ENCODE measurements at regions not wholly inside any gene's neighbourhood (a gene's known extent, or its start where the extent isn't known, plus 50 kb on each side); places are given as distances from the start of the nearest gene placed in this dataset.

DNA sequence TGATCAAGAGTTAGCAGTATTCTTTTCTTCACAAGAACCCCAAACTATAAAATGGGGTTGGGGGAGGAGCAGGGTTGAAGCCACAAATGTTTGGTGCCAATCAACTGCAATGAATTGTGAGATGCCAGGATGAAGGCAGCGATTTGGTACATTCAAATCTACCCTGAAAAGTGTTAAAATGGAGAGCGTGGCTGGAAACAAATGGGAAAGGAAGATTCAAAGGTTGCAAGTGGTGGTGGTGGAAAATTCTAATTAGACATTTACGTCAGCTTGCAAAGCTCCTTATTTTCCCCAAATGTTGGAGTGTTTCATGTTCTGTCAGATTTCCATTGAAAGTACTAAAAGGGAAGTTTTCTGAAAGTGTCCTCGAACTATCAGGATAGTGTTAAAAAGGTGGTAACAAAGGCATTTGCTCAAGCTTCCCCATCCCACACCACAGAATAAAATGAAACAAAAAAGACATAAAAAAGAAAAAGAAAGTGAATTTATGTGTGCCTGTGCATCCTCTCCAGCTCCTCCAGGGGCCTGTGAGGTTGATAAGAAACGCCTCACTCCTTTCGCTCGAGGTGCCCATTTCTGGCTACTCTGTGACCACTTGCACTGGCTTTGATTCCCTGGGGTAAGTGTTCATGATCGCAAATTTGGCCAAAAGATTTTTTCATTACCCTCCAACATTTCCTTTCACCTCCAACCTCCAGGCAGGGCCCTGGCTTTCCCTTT, 424.1 kb upstream of the POU3F3 start:
- TF ChIP-seq CREB1 (CRISPR knock-in tag; IDR thresholded peaks at IDR 0.05; ENCODE audit: low read depth) (no peak), EZH2phosphoT487 (IDR thresholded peaks at IDR 0.05; ENCODE audit: unreplicated experiment) (no peak), EZH2 (IDR thresholded peaks at IDR 0.05; ENCODE audit: low read depth, unreplicated experiment) (no peak), POLR2AphosphoS5 (IDR thresholded peaks at IDR 0.05; ENCODE audit: low read depth) (no peak), ZNF331 (CRISPR knock-in tag; IDR thresholded peaks at IDR 0.05; ENCODE audit: low read depth) (no peak)
- TF ChIP-seq, protein P1, sequence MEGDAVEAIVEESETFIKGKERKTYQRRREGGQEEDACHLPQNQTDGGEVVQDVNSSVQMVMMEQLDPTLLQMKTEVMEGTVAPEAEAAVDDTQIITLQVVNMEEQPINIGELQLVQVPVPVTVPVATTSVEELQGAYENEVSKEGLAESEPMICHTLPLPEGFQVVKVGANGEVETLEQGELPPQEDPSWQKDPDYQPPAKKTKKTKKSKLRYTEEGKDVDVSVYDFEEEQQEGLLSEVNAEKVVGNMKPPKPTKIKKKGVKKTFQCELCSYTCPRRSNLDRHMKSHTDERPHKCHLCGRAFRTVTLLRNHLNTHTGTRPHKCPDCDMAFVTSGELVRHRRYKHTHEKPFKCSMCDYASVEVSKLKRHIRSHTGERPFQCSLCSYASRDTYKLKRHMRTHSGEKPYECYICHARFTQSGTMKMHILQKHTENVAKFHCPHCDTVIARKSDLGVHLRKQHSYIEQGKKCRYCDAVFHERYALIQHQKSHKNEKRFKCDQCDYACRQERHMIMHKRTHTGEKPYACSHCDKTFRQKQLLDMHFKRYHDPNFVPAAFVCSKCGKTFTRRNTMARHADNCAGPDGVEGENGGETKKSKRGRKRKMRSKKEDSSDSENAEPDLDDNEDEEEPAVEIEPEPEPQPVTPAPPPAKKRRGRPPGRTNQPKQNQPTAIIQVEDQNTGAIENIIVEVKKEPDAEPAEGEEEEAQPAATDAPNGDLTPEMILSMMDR (conservative IDR thresholded peaks at IDR 0.05; ENCODE audit: low read depth in 2 of 2), result no peak
- TF ChIP-seq, protein P2, sequence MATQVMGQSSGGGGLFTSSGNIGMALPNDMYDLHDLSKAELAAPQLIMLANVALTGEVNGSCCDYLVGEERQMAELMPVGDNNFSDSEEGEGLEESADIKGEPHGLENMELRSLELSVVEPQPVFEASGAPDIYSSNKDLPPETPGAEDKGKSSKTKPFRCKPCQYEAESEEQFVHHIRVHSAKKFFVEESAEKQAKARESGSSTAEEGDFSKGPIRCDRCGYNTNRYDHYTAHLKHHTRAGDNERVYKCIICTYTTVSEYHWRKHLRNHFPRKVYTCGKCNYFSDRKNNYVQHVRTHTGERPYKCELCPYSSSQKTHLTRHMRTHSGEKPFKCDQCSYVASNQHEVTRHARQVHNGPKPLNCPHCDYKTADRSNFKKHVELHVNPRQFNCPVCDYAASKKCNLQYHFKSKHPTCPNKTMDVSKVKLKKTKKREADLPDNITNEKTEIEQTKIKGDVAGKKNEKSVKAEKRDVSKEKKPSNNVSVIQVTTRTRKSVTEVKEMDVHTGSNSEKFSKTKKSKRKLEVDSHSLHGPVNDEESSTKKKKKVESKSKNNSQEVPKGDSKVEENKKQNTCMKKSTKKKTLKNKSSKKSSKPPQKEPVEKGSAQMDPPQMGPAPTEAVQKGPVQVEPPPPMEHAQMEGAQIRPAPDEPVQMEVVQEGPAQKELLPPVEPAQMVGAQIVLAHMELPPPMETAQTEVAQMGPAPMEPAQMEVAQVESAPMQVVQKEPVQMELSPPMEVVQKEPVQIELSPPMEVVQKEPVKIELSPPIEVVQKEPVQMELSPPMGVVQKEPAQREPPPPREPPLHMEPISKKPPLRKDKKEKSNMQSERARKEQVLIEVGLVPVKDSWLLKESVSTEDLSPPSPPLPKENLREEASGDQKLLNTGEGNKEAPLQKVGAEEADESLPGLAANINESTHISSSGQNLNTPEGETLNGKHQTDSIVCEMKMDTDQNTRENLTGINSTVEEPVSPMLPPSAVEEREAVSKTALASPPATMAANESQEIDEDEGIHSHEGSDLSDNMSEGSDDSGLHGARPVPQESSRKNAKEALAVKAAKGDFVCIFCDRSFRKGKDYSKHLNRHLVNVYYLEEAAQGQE (IDR thresholded peaks at IDR 0.05; ENCODE audit: unreplicated experiment), result no peak
